Coronary artery (tissue), 2 donors: ENCODE measurements at regions not wholly inside any gene's neighbourhood (a gene's known extent, or its start where the extent isn't known, plus 50 kb on each side); places are given as distances from the start of the nearest gene placed in this dataset.

Experiments used
- DNase-seq: peaks from one replicate; pipeline ENCODE4 v3.0.0-alpha.2; 2017; ENCODE audit warnings: low spot score
- H3K27ac ChIP-seq, 2 donors: fragments of 200-600 bp; sonication (generic); one replicate each; pipeline ENCODE4 v1.5.1; 2016 to 2019
- H3K4me3 ChIP-seq: fragments of 200-600 bp; sonication (generic); 2 replicates; pipeline ENCODE4 v1.5.1; 2016; ENCODE audit warnings: mild to moderate bottlenecking, moderate library complexity
- TF ChIP-seq, protein P1 (sequence below): fragments of 200-600 bp; sonication (generic); IDR thresholded peaks from one replicate; pipeline ENCODE4 v1.5.1; 2019; ENCODE audit warnings: antibody characterized with exemption

GRCh38 chr13:60700994-60701393 lies 304.0 kb downstream of the TDRD3 start:
- Histone ChIP-seq H3K4me3 (no peak overlapping the region), H3K27ac (no peak overlapping the region)
- no peak for DNase-seq
- TF ChIP-seq, protein P1, sequence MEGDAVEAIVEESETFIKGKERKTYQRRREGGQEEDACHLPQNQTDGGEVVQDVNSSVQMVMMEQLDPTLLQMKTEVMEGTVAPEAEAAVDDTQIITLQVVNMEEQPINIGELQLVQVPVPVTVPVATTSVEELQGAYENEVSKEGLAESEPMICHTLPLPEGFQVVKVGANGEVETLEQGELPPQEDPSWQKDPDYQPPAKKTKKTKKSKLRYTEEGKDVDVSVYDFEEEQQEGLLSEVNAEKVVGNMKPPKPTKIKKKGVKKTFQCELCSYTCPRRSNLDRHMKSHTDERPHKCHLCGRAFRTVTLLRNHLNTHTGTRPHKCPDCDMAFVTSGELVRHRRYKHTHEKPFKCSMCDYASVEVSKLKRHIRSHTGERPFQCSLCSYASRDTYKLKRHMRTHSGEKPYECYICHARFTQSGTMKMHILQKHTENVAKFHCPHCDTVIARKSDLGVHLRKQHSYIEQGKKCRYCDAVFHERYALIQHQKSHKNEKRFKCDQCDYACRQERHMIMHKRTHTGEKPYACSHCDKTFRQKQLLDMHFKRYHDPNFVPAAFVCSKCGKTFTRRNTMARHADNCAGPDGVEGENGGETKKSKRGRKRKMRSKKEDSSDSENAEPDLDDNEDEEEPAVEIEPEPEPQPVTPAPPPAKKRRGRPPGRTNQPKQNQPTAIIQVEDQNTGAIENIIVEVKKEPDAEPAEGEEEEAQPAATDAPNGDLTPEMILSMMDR: no peak

DNA sequence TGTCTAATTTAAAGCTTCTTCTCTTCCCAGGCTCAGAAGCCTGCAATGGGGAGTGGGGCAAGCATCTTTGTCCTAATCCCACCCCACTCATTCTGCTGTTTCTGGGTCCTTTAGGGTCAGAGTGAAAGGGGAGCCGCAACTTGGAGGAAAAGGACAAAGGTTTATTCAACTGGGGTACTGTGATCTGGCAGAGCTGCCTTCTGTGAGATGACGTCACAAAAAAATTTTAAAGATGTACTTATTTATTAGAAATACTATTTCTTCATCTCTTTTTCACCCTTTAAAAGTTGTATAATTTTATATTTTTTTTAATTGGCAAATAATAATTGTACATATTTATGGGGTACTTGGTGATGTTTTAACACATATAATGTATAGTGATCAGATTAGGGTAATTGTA lies 302.6 kb downstream of the TDRD3 start:
- H3K4me3 ChIP-seq: no peak overlapping the region
- DNase-seq: no peak
- H3K27ac ChIP-seq: no peak overlapping the region
- TF ChIP-seq, protein P1: no peak

DNA sequence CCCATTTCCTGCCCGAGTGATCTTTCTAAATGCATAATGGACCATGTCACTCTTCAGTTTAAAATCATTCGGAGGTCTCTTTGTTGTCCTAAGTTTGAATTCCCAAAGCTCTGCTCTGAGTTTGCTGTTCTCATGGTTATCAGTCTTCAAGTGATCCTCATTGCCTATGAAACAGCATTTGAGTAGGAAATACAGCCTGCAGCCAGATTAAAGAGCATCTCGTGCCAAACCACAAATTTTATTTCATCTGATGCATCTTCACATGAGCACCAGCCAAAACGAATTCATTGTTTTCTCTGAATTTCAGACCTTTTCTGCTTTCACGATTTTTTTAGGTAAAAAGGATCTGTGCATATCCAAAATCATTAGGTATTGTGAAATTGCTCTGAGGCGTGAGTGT lies 299.6 kb downstream of the TDRD3 start:
- DNase-seq: no peak
- H3K27ac ChIP-seq: no peak overlapping the region
- H3K4me3 ChIP-seq: no peak overlapping the region
- TF ChIP-seq, protein P1: no peak

- no peak overlapping the region for H3K27ac ChIP-seq
- no peak for DNase-seq
- no peak overlapping the region for H3K4me3 ChIP-seq
- TF ChIP-seq, protein P1: no peak
These were observed 294.2 kb downstream of the TDRD3 start for GRCh38 chr13:60691268-60691667.

GRCh38 chr13:60690604-60691003 lies 293.6 kb downstream of the TDRD3 start:
- TF ChIP-seq, protein P1: no peak
- DNase-seq: no peak
- Histone ChIP-seq H3K27ac (no peak overlapping the region), H3K4me3 (no peak overlapping the region)

- Histone ChIP-seq H3K27ac (no peak overlapping the region), H3K4me3 (no peak overlapping the region)
- TF ChIP-seq, protein P1: no peak
- no peak for DNase-seq
These were observed 292.6 kb downstream of the TDRD3 start for GRCh38 chr13:60689571-60689970.

DNA sequence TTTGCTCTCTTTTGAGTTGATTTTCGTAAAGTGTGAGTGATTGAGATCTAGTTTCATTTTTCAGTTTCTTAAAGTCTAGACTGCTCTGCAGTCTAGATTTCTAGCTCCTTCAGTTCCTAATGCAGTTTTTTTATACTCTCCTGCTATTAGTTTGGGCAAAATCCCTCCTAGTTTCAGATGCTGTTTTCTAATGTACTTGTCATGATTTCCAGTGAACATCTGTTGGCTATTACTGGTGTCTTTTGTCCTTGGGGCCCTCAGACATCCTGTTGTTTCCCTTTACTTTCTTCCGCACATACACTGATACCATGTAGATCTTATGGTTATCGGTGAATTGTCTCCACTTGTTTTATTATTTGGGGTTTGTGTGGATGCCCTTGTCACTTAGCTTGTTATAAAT lies 292.1 kb downstream of the TDRD3 start:
- Histone ChIP-seq H3K27ac (no peak overlapping the region), H3K4me3 (no peak overlapping the region)
- no peak for DNase-seq
- TF ChIP-seq, protein P1: no peak
